Esophagus squamous epithelium (tissue), 4 donors: ENCODE measurements at regions not wholly inside any gene's neighbourhood (a gene's known extent, or its start where the extent isn't known, plus 50 kb on each side); places are given as distances from the start of the nearest gene placed in this dataset.

Experiments used
- POLR2A ChIP-seq, 4 donors: fragments of 450-650 bp; IDR thresholded peaks; one replicate each; pipeline ENCODE4 v1.6.1; 2017; ENCODE audit warnings: antibody characterized with exemption in 4 of 4, mild to moderate bottlenecking in 4 of 4, moderate library complexity in 3 of 4
- TF ChIP-seq, protein P1 (sequence below), 6 experiments: fragments of 450-650 bp in 4 of 6; fragments of 200-600 bp in 2 of 6; sonication (generic) in 2 of 6; IDR thresholded peaks; one replicate each; pipeline ENCODE4 v1.5.1; 2016 to 2019; ENCODE audit warnings: antibody characterized with exemption in 6 of 6, mild to moderate bottlenecking in 4 of 6, moderate library complexity in 4 of 6

DNA sequence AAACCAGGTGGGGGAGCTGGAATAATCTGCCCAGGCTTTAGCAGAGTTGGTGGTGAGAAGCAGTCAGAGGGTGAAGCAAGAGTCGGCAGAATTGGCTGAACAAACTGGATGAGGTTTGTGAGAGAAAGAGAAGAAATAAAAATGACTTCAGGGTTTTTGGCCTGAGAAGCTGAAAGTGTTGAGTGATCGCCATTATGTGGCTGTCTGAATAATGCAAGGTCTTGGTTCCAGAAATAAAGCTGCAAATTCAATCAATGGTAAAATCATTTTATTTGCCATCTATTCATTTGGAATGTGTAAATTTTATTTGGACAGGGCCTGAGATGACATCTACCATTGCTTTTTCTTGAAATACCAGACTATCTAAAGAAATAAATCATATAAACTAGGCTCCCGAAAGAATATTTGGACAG is 50.4 kb upstream of the DAB2 start:
- TF ChIP-seq, protein P1, sequence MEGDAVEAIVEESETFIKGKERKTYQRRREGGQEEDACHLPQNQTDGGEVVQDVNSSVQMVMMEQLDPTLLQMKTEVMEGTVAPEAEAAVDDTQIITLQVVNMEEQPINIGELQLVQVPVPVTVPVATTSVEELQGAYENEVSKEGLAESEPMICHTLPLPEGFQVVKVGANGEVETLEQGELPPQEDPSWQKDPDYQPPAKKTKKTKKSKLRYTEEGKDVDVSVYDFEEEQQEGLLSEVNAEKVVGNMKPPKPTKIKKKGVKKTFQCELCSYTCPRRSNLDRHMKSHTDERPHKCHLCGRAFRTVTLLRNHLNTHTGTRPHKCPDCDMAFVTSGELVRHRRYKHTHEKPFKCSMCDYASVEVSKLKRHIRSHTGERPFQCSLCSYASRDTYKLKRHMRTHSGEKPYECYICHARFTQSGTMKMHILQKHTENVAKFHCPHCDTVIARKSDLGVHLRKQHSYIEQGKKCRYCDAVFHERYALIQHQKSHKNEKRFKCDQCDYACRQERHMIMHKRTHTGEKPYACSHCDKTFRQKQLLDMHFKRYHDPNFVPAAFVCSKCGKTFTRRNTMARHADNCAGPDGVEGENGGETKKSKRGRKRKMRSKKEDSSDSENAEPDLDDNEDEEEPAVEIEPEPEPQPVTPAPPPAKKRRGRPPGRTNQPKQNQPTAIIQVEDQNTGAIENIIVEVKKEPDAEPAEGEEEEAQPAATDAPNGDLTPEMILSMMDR (IDR thresholded peaks at IDR 0.05): no peak
- no peak for TF ChIP-seq POLR2A (IDR thresholded peaks at IDR 0.05)
